Stimulated activated CD8-positive, alpha-beta memory T cell treated with anti-CD3 and anti-CD28 coated beads, Interleukin-4, amount 100 ng/mL, for 4 hours (primary cell): ENCODE measurements at regions not wholly inside any gene's neighbourhood (a gene's known extent, or its start where the extent isn't known, plus 50 kb on each side); places are given as distances from the start of the nearest gene placed in this dataset.
"Not testable (repeated sequence)": the region's sequence is repeated elsewhere in the genome, so short reads cannot be mapped to it uniquely, and the experiment has no call there.

Experiments
- DNase-seq, 2 donors: peaks; one replicate each; pipeline ENCODE4 v3.0.0-alpha.2; 2020; ENCODE audit warnings: low read depth in 2 of 2, low spot score in 1 of 2

GRCh38 chr5:56763711-56764466 lies 51.5 kb upstream of the MAP3K1 start:
- no peak for DNase-seq

DNA sequence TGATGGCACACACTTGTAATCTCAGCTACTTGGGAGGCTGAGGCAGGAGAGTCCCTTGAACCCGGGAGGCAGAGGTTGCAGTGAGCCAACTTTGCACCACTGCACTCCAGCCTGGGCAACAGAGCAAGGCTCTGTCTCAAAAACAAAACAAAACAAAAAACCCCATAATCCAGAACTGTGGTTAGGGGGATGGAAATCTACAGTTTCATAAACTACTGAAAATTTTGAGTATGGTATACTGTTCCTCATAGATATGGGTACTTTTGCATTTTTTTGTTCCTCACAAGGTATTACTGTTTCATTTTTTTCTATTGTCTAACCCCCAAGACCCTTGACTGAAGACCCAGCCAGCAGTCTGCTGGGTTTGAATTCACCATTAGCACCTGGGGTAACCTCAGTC lies 52.2 kb upstream of the MAP3K1 start:
- no peak for DNase-seq

GRCh38 chr5:56761151-56761885 lies 54.0 kb upstream of the MAP3K1 start:
- DNase-seq, result no peak

DNA sequence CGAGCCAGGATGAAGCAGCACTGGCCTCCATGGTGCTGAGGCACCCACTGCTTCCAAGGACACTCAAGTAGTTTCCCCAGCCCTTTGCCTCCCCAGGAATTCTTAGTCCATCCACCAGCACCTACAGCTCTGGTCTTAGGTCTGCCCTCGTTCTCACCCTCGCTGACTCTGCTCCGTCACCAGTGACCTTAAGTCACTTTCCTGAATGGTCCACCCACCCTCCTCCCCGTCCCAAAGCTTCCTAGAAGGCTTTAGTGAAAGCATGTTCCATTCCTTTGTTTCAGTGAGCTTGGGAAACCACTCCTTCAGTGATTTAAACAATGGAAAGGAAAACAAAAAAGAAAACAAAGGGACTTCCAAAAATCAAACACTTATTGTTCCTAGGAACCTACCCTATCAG lies 54.6 kb upstream of the MAP3K1 start:
- no peak for DNase-seq

- no peak for DNase-seq
Measured at GRCh38 chr5:56759521-56760216, 55.7 kb upstream of the MAP3K1 start.

DNA sequence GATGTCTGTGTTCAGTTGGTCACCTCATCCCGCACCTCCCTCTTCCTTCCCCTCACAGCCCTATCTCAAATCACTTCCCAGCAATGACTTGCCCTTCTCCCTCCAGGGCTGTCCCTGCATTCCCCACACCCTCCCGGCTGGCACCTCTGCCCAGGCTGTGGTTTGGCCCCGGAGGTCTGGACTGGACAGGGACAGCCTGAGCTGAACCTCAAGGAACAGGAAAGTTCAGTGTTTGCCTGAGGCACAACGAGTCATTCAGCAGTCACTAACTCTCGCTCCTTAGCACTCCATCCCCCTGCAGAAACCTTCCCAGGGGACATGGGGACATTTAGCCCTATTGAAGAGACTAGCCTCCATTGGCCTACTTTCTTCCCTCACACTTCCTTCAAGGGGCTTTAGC lies 58.3 kb upstream of the MAP3K1 start:
- no peak for DNase-seq

- no peak for DNase-seq
Measured at GRCh38 chr5:56755036-56755555, 60.3 kb upstream of the MAP3K1 start.

GRCh38 chr5:56753588-56753987 lies 61.8 kb upstream of the MAP3K1 start:
- not testable (repeated sequence) for DNase-seq

DNA sequence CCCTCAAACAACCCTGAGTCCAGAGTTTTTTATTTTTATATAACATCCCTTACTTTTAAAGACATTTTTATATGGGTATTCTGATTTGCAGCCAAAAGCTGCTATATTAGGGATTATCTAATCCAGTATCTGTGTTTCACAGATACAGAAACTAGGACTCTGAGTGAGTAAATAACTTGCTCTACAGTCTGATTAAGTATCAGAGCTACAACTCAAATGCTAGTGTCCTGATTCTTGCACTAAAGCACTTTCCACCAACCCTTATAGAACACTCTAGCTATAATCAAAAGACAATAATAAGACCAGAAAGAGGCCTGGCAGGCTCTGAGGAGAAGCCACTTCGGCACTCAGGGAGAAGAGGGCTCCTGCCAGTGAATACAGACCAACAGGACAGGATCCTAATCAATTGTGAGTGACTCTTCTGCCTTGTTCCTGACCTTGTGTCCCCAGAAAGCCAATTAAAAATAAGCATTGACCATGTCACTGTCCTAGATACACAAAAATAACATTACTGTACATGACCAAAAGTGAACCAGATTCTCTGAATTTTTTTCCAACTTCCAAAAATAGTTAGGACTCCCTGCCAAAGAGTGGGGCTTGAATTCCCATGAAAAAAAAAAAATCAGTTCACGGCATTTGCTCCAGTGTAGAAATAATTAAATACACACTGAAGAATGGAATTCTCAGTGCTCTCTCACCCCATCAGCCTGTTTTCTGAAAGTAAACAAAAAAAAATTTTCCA lies 63.6 kb upstream of the MAP3K1 start:
- no peak for DNase-seq

DNA sequence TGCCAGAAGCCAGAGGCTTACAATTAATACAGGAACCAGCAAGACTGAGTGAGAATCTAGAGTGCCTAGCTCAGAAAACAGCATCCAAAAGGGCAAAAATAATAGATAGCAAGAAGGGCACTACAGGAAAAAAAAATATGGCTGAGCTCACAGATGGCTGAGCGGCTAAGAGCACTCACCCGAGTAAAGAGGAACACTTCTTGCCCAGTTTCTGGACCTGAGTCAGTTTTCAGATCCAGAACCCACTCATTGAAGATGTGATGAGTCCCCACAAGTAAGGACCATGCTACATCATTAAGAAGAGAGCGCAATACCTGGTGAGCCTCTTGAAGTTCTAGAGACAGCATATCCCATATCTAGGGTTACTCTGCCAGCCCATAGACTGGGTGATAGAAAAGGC lies 65.5 kb upstream of the MAP3K1 start:
- DNase-seq, result no peak

GRCh38 chr5:56746553-56747339 lies 68.6 kb upstream of the MAP3K1 start:
- DNase-seq, result no peak

GRCh38 chr5:56745864-56746263 lies 69.5 kb upstream of the MAP3K1 start:
- no peak for DNase-seq

DNA sequence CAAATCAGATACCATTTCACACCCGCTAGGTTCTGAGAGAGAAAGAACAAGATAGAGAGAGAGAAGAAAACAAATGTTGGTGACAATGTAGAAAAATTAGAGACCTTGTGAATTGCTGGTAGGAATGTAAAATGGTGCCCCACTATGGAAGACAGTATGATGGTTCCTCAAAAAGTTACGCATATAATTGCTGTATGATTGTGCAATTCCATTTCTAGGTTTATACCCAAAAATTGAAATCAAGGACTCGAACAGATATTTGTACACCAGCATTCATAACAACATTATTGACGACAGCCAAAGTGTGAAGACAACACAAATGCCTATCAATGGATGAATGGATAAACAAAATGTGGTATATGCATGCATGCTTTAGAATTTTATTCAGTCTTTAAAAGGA lies 74.5 kb upstream of the MAP3K1 start:
- no peak for DNase-seq

GRCh38 chr5:56739990-56740389 lies 75.4 kb upstream of the MAP3K1 start:
- no peak for DNase-seq

- no peak for DNase-seq
Measured at GRCh38 chr5:56737951-56738606, 77.3 kb upstream of the MAP3K1 start.

GRCh38 chr5:56737002-56737621 lies 78.2 kb upstream of the MAP3K1 start:
- no peak for DNase-seq

DNA sequence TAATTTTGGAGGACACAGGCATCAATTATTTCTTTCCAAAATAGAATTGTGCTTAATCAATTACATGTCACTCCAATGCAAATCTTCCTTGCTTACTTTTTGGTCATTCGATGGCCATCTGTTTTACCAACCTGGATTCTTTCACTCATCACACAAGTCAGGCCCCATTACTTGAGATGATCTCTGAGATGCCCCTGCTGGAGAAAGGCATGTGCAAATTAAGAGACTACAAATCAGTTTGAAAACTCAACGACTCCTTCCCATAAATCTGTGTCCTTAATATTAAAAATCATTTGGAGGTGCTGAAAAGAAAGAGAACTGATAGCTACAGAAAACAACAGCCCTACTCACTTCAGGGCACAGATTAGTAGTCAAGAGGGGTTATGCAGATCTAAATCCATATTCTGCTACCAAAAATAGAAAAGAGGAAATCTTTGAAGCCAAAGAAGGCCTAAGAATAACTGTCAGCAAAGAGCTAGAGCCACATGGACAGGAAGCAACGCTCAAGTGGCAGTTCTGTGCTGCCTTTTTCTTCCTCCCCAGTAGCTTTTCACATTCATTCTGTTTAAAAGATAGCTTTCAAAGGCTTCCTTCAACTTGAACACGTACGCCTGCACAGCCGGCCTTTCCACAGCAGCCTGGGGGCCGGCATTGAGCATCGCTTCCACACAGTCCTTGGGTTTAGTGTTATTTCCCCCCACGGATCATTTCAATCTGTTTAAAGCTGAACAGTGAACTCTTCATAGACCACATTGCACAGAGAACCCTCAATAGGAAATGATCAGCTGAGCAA lies 79.3 kb upstream of the MAP3K1 start:
- DNase-seq, result no peak

DNA sequence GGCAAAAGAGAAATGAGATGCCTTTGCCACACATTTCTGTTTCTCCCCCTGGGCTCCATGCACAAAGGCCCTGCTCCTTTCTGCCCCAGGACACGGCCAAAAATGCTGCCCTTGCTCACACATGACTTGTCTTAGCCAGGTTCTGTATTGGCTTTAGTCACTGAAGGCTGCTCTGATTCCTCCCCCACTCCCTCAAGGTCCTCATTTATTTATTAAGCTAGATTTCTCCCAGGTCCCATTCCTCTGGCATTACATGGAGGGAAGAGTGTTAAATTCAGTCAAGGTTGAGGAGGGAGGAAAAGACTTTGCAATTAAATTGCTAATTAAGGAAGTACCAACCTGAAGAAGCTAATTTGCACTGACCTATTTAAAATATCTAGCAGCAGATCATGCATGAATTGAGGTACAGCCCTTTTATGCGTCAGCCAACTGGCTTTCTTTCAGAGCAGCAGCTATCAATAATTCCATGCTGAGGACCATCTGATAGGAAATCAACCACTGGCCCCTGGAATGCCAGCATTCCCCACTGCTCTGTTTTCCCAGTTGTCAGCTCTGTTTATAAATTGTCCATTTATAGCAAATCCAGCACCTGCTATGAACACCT lies 81.2 kb upstream of the MAP3K1 start:
- no peak for DNase-seq
